HL-60 (cell line): ENCODE measurements at regions not wholly inside any gene's neighbourhood (a gene's known extent, or its start where the extent isn't known, plus 50 kb on each side); places are given as distances from the start of the nearest gene placed in this dataset.
A peak's percentile ranks its signal among the peaks of the same experiment; 100 is the strongest.

Experiments used
- DNase-seq, 2 experiments: peaks; one replicate each; pipeline ENCODE4 v3.0.0-alpha.2; 2010 to 2020; ENCODE audit warnings: low read depth in 1 of 2, low spot score in 1 of 2
- H3K27ac ChIP-seq: fragments of 250-450 bp; sonication (Bioruptor Pico); replicated peaks from 2 replicates; pipeline ENCODE4 v1.5.1; 2020; ENCODE audit warnings: mild to moderate bottlenecking, moderate library complexity
- H3K27me3 ChIP-seq: fragments of 250-450 bp; sonication (Bioruptor Pico); 2 replicates; pipeline ENCODE4 v1.5.1; 2021; ENCODE audit warnings: mild to moderate bottlenecking, moderate library complexity; ENCODE audit not compliant: insufficient read depth, poor library complexity, severe bottlenecking
- H3K4me3 ChIP-seq: replicated peaks from 2 replicates; pipeline ENCODE4 v1.5.1; 2011; ENCODE audit warnings: mild to moderate bottlenecking, control low read depth, low read length; ENCODE audit not compliant: insufficient read depth
- CTCF ChIP-seq: IDR thresholded peaks from one replicate; pipeline ENCODE4 v1.5.1; 2011; ENCODE audit warnings: low read length, control low read depth, inconsistent platforms; ENCODE audit not compliant: insufficient read depth
- GABPA ChIP-seq: IDR thresholded peaks from 2 replicates; pipeline ENCODE4 v1.6.1; 2012; ENCODE audit warnings: low read depth
- POLR2AphosphoS5 ChIP-seq: IDR thresholded peaks from 2 replicates; pipeline ENCODE4 v1.6.1; 2012; ENCODE audit warnings: low read depth
- REST ChIP-seq: IDR thresholded peaks from 2 replicates; pipeline ENCODE4 v1.6.1; 2012; ENCODE audit warnings: low read depth; ENCODE audit not compliant: insufficient replicate concordance
- SPI1 ChIP-seq: IDR thresholded peaks from 2 replicates; pipeline ENCODE4 v1.6.1; 2012; ENCODE audit warnings: low read depth, mild to moderate bottlenecking, borderline replicate concordance

GRCh38 chr11:122253589-122254231, 137.7 kb upstream of the BLID start:
- peak; percentile 72 to 80 for DNase-seq
- TF ChIP-seq POLR2AphosphoS5 (peak; percentile 71), SPI1 (peak; percentile 95), CTCF (no peak), REST (no peak), GABPA (no peak)
- Histone ChIP-seq H3K27me3 (no peaks in the 10 kb centered on the region), H3K27ac (peak overlapping the region; percentile 87), H3K4me3 (no peak overlapping the region)

- TF ChIP-seq SPI1 (no peak), CTCF (no peak)
- DNase-seq: no peak
- H3K27me3 ChIP-seq: no peaks in the 10 kb centered on the region
- H3K27ac ChIP-seq: no peak overlapping the region
- H3K4me3 ChIP-seq: no peak overlapping the region
These were observed 132.9 kb upstream of the BLID start for GRCh38 chr11:122248939-122249338.

GRCh38 chr11:122248131-122248530, 132.1 kb upstream of the BLID start:
- Histone ChIP-seq H3K4me3 (no peak overlapping the region), H3K27ac (no peak overlapping the region), H3K27me3 (no peaks in the 10 kb centered on the region)
- no peak for TF ChIP-seq SPI1
- no peak for TF ChIP-seq GABPA
- no peak for TF ChIP-seq CTCF
- TF ChIP-seq REST: no peak
- no peak for TF ChIP-seq POLR2AphosphoS5
- no peak for DNase-seq

GRCh38 chr11:122246874-122247273, 130.9 kb upstream of the BLID start:
- no peak for DNase-seq
- H3K4me3 ChIP-seq: no peak overlapping the region
- TF ChIP-seq SPI1 (no peak), GABPA (no peak), REST (no peak), CTCF (no peak), POLR2AphosphoS5 (no peak)
- H3K27ac ChIP-seq: no peak overlapping the region
- no peaks in the 10 kb centered on the region for H3K27me3 ChIP-seq
